Osteoblast (primary cell): ENCODE measurements at regions not wholly inside any gene's neighbourhood (a gene's known extent, or its start where the extent isn't known, plus 50 kb on each side); places are given as distances from the start of the nearest gene placed in this dataset.

ENCODE experiments used
- DNase-seq: peaks from one replicate; pipeline ENCODE4 v3.0.0; 2011; ENCODE audit warnings: low spot score, mixed read lengths; ENCODE audit not compliant: insufficient read length; ENCODE audit errors: missing footprints
- H2AFZ ChIP-seq: 2 replicates; pipeline ENCODE4 v1.6.0; 2011; ENCODE audit warnings: mild to moderate bottlenecking, low read length
- H3K27ac ChIP-seq: 2 replicates; pipeline ENCODE4 v1.5.1; 2011; ENCODE audit warnings: mild to moderate bottlenecking, low read depth, low read length, moderate library complexity
- H3K27me3 ChIP-seq: 2 replicates; pipeline ENCODE4 v1.6.0; 2012; ENCODE audit warnings: mild to moderate bottlenecking, control low read depth, inconsistent platforms, low read length, moderate library complexity; ENCODE audit not compliant: insufficient read depth
- H3K36me3 ChIP-seq: 2 replicates; pipeline ENCODE4 v1.5.1; 2011; ENCODE audit warnings: mild to moderate bottlenecking, low read length, control low read depth, moderate library complexity; ENCODE audit not compliant: insufficient read depth
- H3K4me1 ChIP-seq: 2 replicates; pipeline ENCODE4 v1.5.1; 2011; ENCODE audit warnings: mild to moderate bottlenecking, low read length, control low read depth, moderate library complexity; ENCODE audit not compliant: insufficient read depth
- H3K4me2 ChIP-seq: 2 replicates; pipeline ENCODE4 v1.6.0; 2011; ENCODE audit warnings: mild to moderate bottlenecking, low read length; ENCODE audit not compliant: insufficient read depth
- H3K4me3 ChIP-seq: fragments of 200-600 bp; sonication (generic); 3 replicates; pipeline ENCODE4 v1.5.1; 2012; ENCODE audit warnings: mild to moderate bottlenecking, low read length, inconsistent platforms; ENCODE audit not compliant: insufficient read depth
- H3K79me2 ChIP-seq: 2 replicates; pipeline ENCODE4 v1.6.0; 2012; ENCODE audit warnings: mild to moderate bottlenecking, low read length, control low read depth, inconsistent platforms; ENCODE audit not compliant: insufficient read depth
- H3K9me3 ChIP-seq: 2 replicates; pipeline ENCODE4 v1.5.1; 2011; ENCODE audit warnings: low read depth, low read length, control low read depth
- H4K20me1 ChIP-seq: 2 replicates; pipeline ENCODE4 v1.6.0; 2012; ENCODE audit warnings: mild to moderate bottlenecking, low read length, control low read depth; ENCODE audit not compliant: insufficient read depth
- CTCF ChIP-seq: IDR thresholded peaks from 2 replicates; pipeline ENCODE4 v1.5.1; 2011; ENCODE audit warnings: mild to moderate bottlenecking, low read depth, low read length, moderate library complexity; ENCODE audit errors: extremely low read depth

GRCh38 chr10:113987156-113987555, 56.5 kb upstream of the ADRB1 start:
- Histone ChIP-seq H3K9me3 (no peaks in the 10 kb centered on the region), H4K20me1 (no peaks in the 10 kb centered on the region), H3K79me2 (no peaks in the 10 kb centered on the region), H3K27ac (no peak overlapping the region), H3K4me2 (no peak overlapping the region), H3K4me1 (no peaks in the 10 kb centered on the region), H2AFZ (no peak overlapping the region), H3K36me3 (no peaks in the 10 kb centered on the region), H3K27me3 (peaks cover 40% of the 10 kb centered on the region), H3K4me3 (no peak overlapping the region)
- TF ChIP-seq CTCF: no peak
- DNase-seq: no peak

DNA sequence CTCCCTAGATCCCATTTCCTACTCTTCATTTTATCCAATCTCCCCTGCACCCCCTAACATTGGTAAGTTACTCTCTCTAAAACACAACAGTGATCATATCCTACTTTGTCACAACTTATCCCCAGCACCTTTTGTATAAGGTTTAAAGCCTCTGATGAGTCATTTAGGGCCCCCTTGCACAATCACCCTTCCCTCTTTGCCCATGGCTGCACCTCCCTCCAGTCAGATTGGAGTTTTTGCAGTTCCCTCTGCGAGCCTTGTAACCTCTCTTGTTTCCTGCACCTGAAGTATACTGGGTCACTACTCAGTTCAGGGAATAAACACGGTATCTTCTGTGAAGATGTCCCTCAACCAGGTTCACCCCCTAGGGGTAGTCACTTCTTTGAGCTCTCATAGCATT, 55.9 kb upstream of the ADRB1 start:
- H2AFZ ChIP-seq: no peak overlapping the region
- H3K9me3 ChIP-seq: no peaks in the 10 kb centered on the region
- no peaks in the 10 kb centered on the region for H3K4me1 ChIP-seq
- no peak overlapping the region for H3K4me3 ChIP-seq
- H3K79me2 ChIP-seq: no peaks in the 10 kb centered on the region
- H3K27me3 ChIP-seq: peaks cover 45% of the 10 kb centered on the region
- DNase-seq: no peak
- H3K36me3 ChIP-seq: no peaks in the 10 kb centered on the region
- no peak overlapping the region for H3K27ac ChIP-seq
- H3K4me2 ChIP-seq: no peak overlapping the region
- H4K20me1 ChIP-seq: no peaks in the 10 kb centered on the region
- TF ChIP-seq CTCF: no peak

DNA sequence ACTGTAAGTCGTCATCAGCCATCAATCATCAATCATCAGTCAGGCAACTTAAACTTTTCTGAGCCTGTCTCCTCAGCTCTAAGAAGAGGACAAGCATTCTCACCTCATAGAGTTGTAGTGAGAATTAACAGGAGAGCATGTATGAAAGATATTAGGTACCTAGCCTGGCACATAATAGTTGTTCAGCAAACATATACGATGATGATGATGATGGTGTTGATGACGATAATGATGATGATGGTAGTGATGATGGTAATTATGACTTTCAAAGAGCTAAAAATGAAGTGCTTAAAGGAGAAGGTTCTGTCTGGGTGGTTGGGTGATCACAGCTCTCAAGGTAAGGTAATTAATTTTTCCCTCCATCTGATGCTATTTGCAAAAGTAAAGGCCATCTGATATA, 55.1 kb upstream of the ADRB1 start:
- no peak overlapping the region for H3K4me3 ChIP-seq
- no peaks in the 10 kb centered on the region for H3K4me1 ChIP-seq
- no peak for DNase-seq
- no peaks in the 10 kb centered on the region for H3K36me3 ChIP-seq
- H2AFZ ChIP-seq: no peak overlapping the region
- H3K4me2 ChIP-seq: no peak overlapping the region
- H4K20me1 ChIP-seq: no peaks in the 10 kb centered on the region
- no peak overlapping the region for H3K27ac ChIP-seq
- no peaks in the 10 kb centered on the region for H3K79me2 ChIP-seq
- H3K27me3 ChIP-seq: peaks cover 48% of the 10 kb centered on the region
- no peak for TF ChIP-seq CTCF
- H3K9me3 ChIP-seq: no peaks in the 10 kb centered on the region

DNA sequence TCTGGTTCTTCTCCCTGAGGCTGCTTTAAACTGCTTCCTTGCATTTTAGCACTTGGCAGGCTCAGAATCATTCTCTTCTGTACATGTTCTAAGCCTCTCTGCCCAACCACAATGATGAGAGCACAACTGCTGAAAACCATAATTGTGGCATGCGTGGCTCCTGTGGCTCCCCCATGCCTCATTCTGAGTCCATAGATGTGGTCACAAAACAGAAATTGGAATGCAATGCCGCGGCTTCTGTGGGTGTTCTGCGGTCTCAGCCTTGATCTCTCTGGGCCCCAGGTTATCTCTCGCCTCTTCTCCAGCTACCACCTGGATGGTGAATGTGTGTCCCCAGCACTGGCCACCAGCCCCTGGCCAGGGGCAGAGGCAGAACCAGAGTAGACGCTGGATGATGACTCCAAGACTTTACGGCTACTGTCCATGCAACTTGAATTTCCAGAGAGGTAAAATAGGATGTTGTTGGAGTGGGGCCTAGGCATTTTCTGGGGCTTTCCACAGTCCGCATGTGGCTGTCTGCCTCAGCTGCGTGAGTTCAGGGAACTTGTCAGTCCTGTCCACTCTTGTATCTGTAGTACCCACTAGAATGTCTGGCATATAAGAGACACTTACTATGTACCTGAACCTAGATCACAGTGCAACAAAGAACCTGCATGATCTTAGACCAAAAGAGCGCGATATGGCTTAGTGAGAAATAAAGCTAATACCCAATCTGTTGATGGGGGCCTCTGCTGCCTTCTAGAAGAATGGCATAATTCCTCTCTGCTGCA, 52.4 kb upstream of the ADRB1 start:
- Histone ChIP-seq H3K4me2 (no peak overlapping the region), H3K4me1 (no peaks in the 10 kb centered on the region), H3K79me2 (no peaks in the 10 kb centered on the region), H3K9me3 (no peaks in the 10 kb centered on the region), H3K27me3 (peaks cover 54% of the 10 kb centered on the region), H3K27ac (no peak overlapping the region), H3K4me3 (no peak overlapping the region), H3K36me3 (no peaks in the 10 kb centered on the region), H4K20me1 (no peaks in the 10 kb centered on the region), H2AFZ (no peak overlapping the region)
- TF ChIP-seq CTCF: no peak
- DNase-seq: no peak
